GM23248 (cell line): ENCODE measurements at regions not wholly inside any gene's neighbourhood (a gene's known extent, or its start where the extent isn't known, plus 50 kb on each side); places are given as distances from the start of the nearest gene placed in this dataset.

Experiments
- DNase-seq: peaks from one replicate; pipeline ENCODE4 v3.0.0-alpha.2; 2015
- H2AFZ ChIP-seq: fragments of 200-600 bp; sonication (generic); 2 replicates; pipeline ENCODE4 v1.6.1; 2016; ENCODE audit warnings: antibody characterized with exemption
- H3F3A ChIP-seq: fragments of 200-600 bp; sonication (generic); 2 replicates; pipeline ENCODE4 v1.6.1; 2016; ENCODE audit warnings: mild to moderate bottlenecking, antibody characterized with exemption, mixed run types; ENCODE audit not compliant: insufficient read depth
- H3K27ac ChIP-seq: fragments of 200-600 bp; sonication (generic); 2 replicates; pipeline ENCODE4 v1.5.1; 2016; ENCODE audit warnings: mild to moderate bottlenecking
- H3K27me3 ChIP-seq: fragments of 200-600 bp; sonication (generic); replicated peaks from 2 replicates; pipeline ENCODE4 v1.6.1; 2016; ENCODE audit warnings: mild to moderate bottlenecking; ENCODE audit not compliant: insufficient read depth
- H3K36me3 ChIP-seq: fragments of 200-600 bp; sonication (generic); 2 replicates; pipeline ENCODE4 v1.6.1; 2016; ENCODE audit warnings: low read depth, mild to moderate bottlenecking
- H3K4me1 ChIP-seq: fragments of 200-600 bp; sonication (generic); 2 replicates; pipeline ENCODE4 v1.6.1; 2016; ENCODE audit warnings: mild to moderate bottlenecking; ENCODE audit not compliant: insufficient read depth
- H3K4me2 ChIP-seq: fragments of 200-600 bp; sonication (generic); one replicate; pipeline ENCODE4 v1.6.1; 2016; ENCODE audit warnings: mild to moderate bottlenecking; ENCODE audit not compliant: unreplicated experiment
- H3K4me3 ChIP-seq: fragments of 200-600 bp; sonication (generic); 2 replicates; pipeline ENCODE4 v1.5.1; 2016; ENCODE audit warnings: mild to moderate bottlenecking
- H3K79me2 ChIP-seq: fragments of 200-600 bp; sonication (generic); 2 replicates; pipeline ENCODE4 v1.6.1; 2016; ENCODE audit warnings: mild to moderate bottlenecking; ENCODE audit not compliant: insufficient read depth
- H3K9ac ChIP-seq: fragments of 200-600 bp; sonication (generic); 2 replicates; pipeline ENCODE4 v1.6.1; 2016; ENCODE audit warnings: mild to moderate bottlenecking
- H3K9me2 ChIP-seq: fragments of 200-600 bp; sonication (generic); 2 replicates; pipeline ENCODE4 v1.6.1; 2016; ENCODE audit warnings: mixed run types, mild to moderate bottlenecking, moderate library complexity; ENCODE audit not compliant: insufficient read depth
- H3K9me3 ChIP-seq: fragments of 200-600 bp; sonication (generic); one replicate; pipeline ENCODE4 v1.6.1; 2017; ENCODE audit warnings: low read depth
- H4K20me1 ChIP-seq: fragments of 200-600 bp; sonication (generic); 2 replicates; pipeline ENCODE4 v1.6.0; 2016; ENCODE audit not compliant: insufficient read depth
- EZH2 ChIP-seq: fragments of 200-600 bp; sonication (generic); IDR thresholded peaks from 2 replicates; pipeline ENCODE4 v1.6.1; 2018; ENCODE audit warnings: antibody characterized with exemption, mild to moderate bottlenecking; ENCODE audit not compliant: insufficient read depth, poor library complexity, severe bottlenecking
- EZH2phosphoT487 ChIP-seq: fragments of 200-600 bp; sonication (generic); IDR thresholded peaks from 2 replicates; pipeline ENCODE4 v1.6.1; 2018; ENCODE audit warnings: antibody characterized with exemption, moderate library complexity, mild to moderate bottlenecking, low read depth; ENCODE audit not compliant: insufficient read depth
- WGBS, 2 experiments: methylation state at CpG; one replicate each; pipeline ENCODE4 v1.1.6; 2015 to 2017; ENCODE audit warnings: low lambda C conversion rate in 2 of 2, low coverage in 1 of 2; ENCODE audit errors: missing lambda C conversion rate in 2 of 2; 5-methylcytosine and 5-hydroxymethylcytosine counted together
- in situ Hi-C: fragments of 300-500 bp; cut with MboI; formaldehyde crosslinking; loops from 2 replicates; pipeline ENCODE4 v1.15.0; 2020

DNA sequence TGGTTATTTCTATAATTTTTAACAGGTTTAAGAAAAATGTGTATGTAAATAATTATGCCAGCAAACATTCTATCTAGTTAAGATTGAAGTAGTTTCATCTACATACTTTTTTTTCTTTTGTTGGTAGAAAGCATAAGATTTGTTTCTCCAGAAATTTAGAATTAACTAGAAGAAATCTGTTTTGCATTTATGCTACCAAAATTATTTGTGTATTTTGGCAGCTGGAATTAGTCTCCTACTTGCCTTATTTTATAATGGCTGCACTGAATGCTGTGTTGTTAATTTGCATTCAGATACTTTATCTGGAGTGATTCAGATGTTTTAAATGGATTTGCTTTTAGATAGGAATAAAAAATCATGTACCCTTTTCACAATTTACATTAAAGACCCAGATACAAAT, 100.2 kb upstream of the NAALADL2 start:
- Histone ChIP-seq H3K36me3 (no peaks in the 10 kb centered on the region), H3F3A (no peaks in the 10 kb centered on the region; the same call in 1 of the 2 replicates), H3K9ac (no peak overlapping the region), H3K9me2 (no peaks in the 10 kb centered on the region), H4K20me1 (no peaks in the 10 kb centered on the region), H3K4me2 (no peak overlapping the region), H2AFZ (no peak overlapping the region), H3K27ac (no peak overlapping the region), H3K9me3 (no peaks in the 10 kb centered on the region), H3K79me2 (no peaks in the 10 kb centered on the region), H3K4me3 (no peak overlapping the region), H3K4me1 (no peaks in the 10 kb centered on the region), H3K27me3 (no peaks in the 10 kb centered on the region)
- TF ChIP-seq EZH2 (no peak), EZH2phosphoT487 (no peak)
- no peak for DNase-seq
- in situ Hi-C loops = no loop called here

DNA sequence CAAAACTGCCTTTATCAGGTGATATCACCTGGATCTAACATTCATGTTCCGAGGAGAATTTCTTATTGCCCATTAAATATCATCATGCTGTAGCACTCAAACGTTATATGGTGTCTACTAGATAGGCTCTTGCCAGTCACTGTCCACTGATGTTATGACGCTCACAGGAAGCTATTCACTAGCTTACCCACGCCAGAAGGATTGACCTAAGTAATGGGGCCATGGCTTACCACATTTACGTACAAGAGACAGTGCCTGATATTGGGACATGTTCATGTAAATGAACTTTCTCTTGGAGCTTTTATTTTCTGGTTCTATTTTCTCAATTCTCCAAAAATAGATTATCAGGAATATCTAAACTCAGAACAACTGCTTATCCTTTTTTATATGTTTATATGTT, 91.7 kb upstream of the NAALADL2 start:
- TF ChIP-seq EZH2phosphoT487 (no peak), EZH2 (no peak)
- Histone ChIP-seq H3K4me3 (no peak overlapping the region), H3K9me3 (no peaks in the 10 kb centered on the region), H3K4me2 (no peak overlapping the region), H3K79me2 (no peaks in the 10 kb centered on the region), H3K9ac (no peak overlapping the region), H3K27ac (no peak overlapping the region), H3K9me2 (no peaks in the 10 kb centered on the region), H3F3A (no peaks in the 10 kb centered on the region), H3K4me1 (peaks cover 6% of the 10 kb centered on the region), H2AFZ (no peak overlapping the region), H3K36me3 (no peaks in the 10 kb centered on the region), H4K20me1 (no peaks in the 10 kb centered on the region), H3K27me3 (no peaks in the 10 kb centered on the region)
- in situ Hi-C loops = no loop called here
- WGBS, 2 experiments = 77 to 80% methylated on average over 5 of the region's 5 CpGs
- DNase-seq = no peak

DNA sequence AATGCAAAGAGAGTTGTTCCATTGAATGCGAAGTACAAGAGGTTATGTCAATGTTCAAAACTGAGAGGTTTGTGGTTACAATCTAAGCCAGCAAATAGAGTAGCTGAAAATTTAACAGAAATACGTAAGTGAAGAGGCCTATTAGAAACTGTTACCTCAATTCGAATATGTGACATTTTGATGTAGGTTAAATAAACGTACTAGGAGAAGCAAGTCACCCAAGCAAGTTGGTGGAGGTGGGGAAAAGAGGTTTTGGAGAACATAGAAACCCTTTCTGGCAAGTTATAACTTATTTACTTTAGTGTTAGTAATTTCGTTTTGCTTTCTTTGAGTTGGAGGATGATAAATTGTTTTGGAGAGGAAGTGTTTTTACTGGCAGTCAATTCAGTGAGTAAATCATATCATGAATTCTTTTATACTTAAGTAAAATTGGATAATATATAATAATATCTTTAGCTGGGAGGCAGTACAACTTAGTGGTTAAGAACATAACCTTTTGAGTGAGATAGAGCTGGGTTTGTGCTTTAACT, 91.2 kb upstream of the NAALADL2 start:
- H3K4me3 ChIP-seq = no peak overlapping the region

DNA sequence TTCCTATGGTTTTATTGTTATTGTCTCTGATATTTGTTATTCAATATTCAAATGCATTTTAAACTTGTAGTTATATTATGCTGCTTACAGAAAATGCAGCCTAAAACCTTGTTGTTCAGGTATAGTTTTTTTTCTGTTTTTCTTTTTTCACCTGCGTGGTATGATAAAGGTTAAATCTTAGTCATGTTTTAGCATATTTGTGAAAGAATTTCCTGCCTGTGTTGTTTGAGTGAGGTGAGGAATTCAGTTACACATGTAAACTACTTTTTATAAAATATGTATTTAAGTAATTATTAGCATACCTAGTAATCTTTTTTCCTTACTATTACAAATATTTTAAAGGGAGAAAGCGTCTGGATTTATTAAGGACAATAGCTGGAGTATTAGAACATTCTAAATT, 90.0 kb upstream of the NAALADL2 start:
- no peak overlapping the region for H3K27ac ChIP-seq
- H3K27me3 ChIP-seq = no peaks in the 10 kb centered on the region
- no peaks in the 10 kb centered on the region for H3K36me3 ChIP-seq
- no peak overlapping the region for H3K9ac ChIP-seq
- no peaks in the 10 kb centered on the region for H3K9me2 ChIP-seq
- DNase-seq = no peak
- no peak overlapping the region for H2AFZ ChIP-seq
- H4K20me1 ChIP-seq = no peaks in the 10 kb centered on the region
- WGBS, 2 experiments = 95 to 99% methylated on average over 2 of the region's 2 CpGs
- H3F3A ChIP-seq = no peaks in the 10 kb centered on the region
- no peak for TF ChIP-seq EZH2
- no peak for TF ChIP-seq EZH2phosphoT487
- peaks cover 6% of the 10 kb centered on the region for H3K4me1 ChIP-seq
- no peaks in the 10 kb centered on the region for H3K9me3 ChIP-seq
- H3K4me3 ChIP-seq = no peak overlapping the region
- in situ Hi-C loops = no loop called here
- H3K79me2 ChIP-seq = no peaks in the 10 kb centered on the region
- no peak overlapping the region for H3K4me2 ChIP-seq

More for the DNA sequence above, 91.2 kb upstream of the NAALADL2 start:
- H3F3A ChIP-seq = no peaks in the 10 kb centered on the region
- H4K20me1 ChIP-seq = no peaks in the 10 kb centered on the region
- WGBS, 2 experiments = 74 to 79% methylated on average over 5 of the region's 5 CpGs
- no peak for TF ChIP-seq EZH2phosphoT487
- no peak for TF ChIP-seq EZH2
- no peak for DNase-seq
- H3K79me2 ChIP-seq = no peaks in the 10 kb centered on the region
- no peaks in the 10 kb centered on the region for H3K27me3 ChIP-seq
- H3K4me1 ChIP-seq = peaks cover 6% of the 10 kb centered on the region
- no peaks in the 10 kb centered on the region for H3K9me2 ChIP-seq
- no peak overlapping the region for H3K9ac ChIP-seq
- H3K9me3 ChIP-seq = no peaks in the 10 kb centered on the region
- no peak overlapping the region for H3K27ac ChIP-seq
- no peaks in the 10 kb centered on the region for H3K36me3 ChIP-seq
- no peak overlapping the region for H2AFZ ChIP-seq
- in situ Hi-C loops = no loop called here
- H3K4me2 ChIP-seq = no peak overlapping the region

DNA sequence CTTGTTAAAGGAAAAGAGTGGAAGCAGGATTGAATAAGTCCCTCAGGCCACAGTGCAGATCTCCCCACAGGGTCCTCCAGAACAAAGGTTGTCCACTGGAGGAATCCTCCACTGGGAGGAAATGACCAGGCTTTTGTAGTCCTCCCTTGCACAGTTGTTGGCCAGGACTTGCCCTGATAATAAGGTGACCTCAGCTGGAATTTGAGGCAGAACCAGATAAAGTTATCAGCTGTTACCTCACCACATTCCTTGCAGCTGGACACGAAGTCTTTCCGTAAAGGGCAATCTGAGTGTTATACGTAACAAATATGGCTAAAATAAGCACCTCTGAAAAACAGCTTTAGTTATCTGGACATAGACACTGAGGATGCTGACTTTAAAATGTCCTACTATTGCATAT, 83.5 kb upstream of the NAALADL2 start:
- no peaks in the 10 kb centered on the region for H3K79me2 ChIP-seq
- no peak overlapping the region for H3K9ac ChIP-seq
- H2AFZ ChIP-seq = no peak overlapping the region
- no peaks in the 10 kb centered on the region for H4K20me1 ChIP-seq
- H3K4me2 ChIP-seq = no peak overlapping the region
- H3K27me3 ChIP-seq = no peaks in the 10 kb centered on the region
- 91 to 94% methylated on average over 3 of the region's 3 CpGs for WGBS, 2 experiments
- no peak for DNase-seq
- no peak overlapping the region for H3K27ac ChIP-seq
- TF ChIP-seq EZH2phosphoT487 (no peak), EZH2 (no peak)
- no peaks in the 10 kb centered on the region for H3K9me3 ChIP-seq
- in situ Hi-C loops = no loop called here
- H3K9me2 ChIP-seq = no peaks in the 10 kb centered on the region
- 0 out of 2 replicates have a peak, but pooled peaks cover 14% of the 10 kb centered on the region for H3K4me1 ChIP-seq
- H3K36me3 ChIP-seq = no peaks in the 10 kb centered on the region
- H3K4me3 ChIP-seq = no peak overlapping the region
- H3F3A ChIP-seq = no peaks in the 10 kb centered on the region
